ENCODE measurements at regions not wholly inside any gene's neighbourhood (a gene's known extent, or its start where the extent isn't known, plus 50 kb on each side); places are given as distances from the start of the nearest gene placed in this dataset.

DNA sequence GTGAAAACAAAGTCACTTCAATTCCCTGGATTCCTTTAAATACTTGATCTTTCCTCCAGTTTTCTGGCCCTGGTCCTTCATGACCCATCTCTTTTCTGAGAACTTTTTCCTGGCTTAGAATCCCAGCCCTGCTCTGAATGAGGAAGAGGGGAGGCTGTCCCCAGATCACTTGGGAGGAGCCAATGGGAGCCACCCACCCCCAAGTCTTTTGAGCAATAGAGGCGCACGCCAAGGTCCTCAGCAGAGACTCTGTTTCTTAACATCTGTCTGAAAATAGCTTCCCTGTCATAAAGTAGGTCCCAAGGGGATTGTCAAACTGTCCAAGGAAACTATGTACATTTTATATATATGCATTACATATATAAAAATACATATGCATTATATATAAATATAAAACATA lies 126.8 kb downstream of the ADRA2A start:
- no peak overlapping the region for H3K27ac Mint-ChIP-seq
- peaks cover 21% of the 10 kb centered on the region for H3K27me3 Mint-ChIP-seq
- no peak for TF ChIP-seq EZH2 (IDR thresholded peaks at IDR 0.05; ENCODE audit: borderline replicate concordance, insufficient read depth, low read depth, low read length, poor library complexity, severe bottlenecking)
- TF ChIP-seq CTCF (IDR thresholded peaks at IDR 0.05), result no peak
- Histone ChIP-seq H3K27me3 (replicated peaks in 1 of 4; ENCODE audit: control extremely low read depth in 1 of 4, control insufficient read depth in 3 of 4, insufficient read depth in 4 of 4, low read length in 3 of 4) (peaks cover 0 to 7% (median under 1%) of the 10 kb centered on the region in 4 experiments), H3K4me3 (ENCODE audit: control extremely low read depth in 1 of 5, extremely low read depth in 1 of 5, insufficient read depth in 1 of 5, low read depth in 2 of 5, low read length in 4 of 5) (no peak overlapping the region), H2AFZ (ENCODE audit: insufficient read depth, low read depth, low read length, poor library complexity, severe bottlenecking) (no peak overlapping the region), H3K79me2 (ENCODE audit: control insufficient read depth, insufficient read depth, low read length) (no peaks in the 10 kb centered on the region), H3K36me3 (replicated peaks in 1 of 2; ENCODE audit: control extremely low read depth in 1 of 2, control insufficient read depth in 1 of 2, extremely low read depth in 1 of 2, insufficient read depth in 2 of 2, low read length in 1 of 2) (no peaks in the 10 kb centered on the region), H3K9me3 (ENCODE audit: control extremely low read depth in 1 of 3, control insufficient read depth in 2 of 3, insufficient read depth in 1 of 3, low read length in 2 of 3) (no peaks in the 10 kb centered on the region), H3K9ac (ENCODE audit: low read length) (no peak overlapping the region), H3K4me1 (ENCODE audit: control insufficient read depth in 2 of 2, insufficient read depth in 2 of 2, low read length in 2 of 2) (no peaks in the 10 kb centered on the region), H4K20me1 (ENCODE audit: control insufficient read depth, insufficient read depth, low read length, poor library complexity, severe bottlenecking) (no peaks in the 10 kb centered on the region), H3K27ac (ENCODE audit: low read length in 2 of 2) (no peak overlapping the region), H3K4me2 (replicated peaks; ENCODE audit: low read depth, low read length, poor library complexity, severe bottlenecking) (no peak overlapping the region)
- DNase-seq (no peak), ATAC-seq (ENCODE audit: low read depth) (no peak)
- no peaks in the 10 kb centered on the region for H3K4me1 Mint-ChIP-seq
- no peak overlapping the region for H3K4me3 Mint-ChIP-seq
- ChIA-PET CTCF (no interaction called here), POLR2A (no interaction called here)
- no peaks in the 10 kb centered on the region for H3K9me3 Mint-ChIP-seq (ENCODE audit: insufficient read depth)
- WGBS (ENCODE audit: insufficient coverage), result no CpG with 5 or more reads among the region's 2 CpGs
- intact Hi-C loops (cut with micrococcal nuclease), result no loop called here

GRCh38 chr10:111204838-111205237 lies 128.0 kb downstream of the ADRA2A start:
- H3K9me3 ChIP-seq (ENCODE audit: control extremely low read depth in 1 of 3, control insufficient read depth in 2 of 3, insufficient read depth in 1 of 3, low read length in 2 of 3), result no peaks in the 10 kb centered on the region
- no peaks in the 10 kb centered on the region for H3K4me1 ChIP-seq (ENCODE audit: control insufficient read depth in 2 of 2, insufficient read depth in 2 of 2, low read length in 2 of 2)
- TF ChIP-seq CTCF (IDR thresholded peaks at IDR 0.05) (no peak), EZH2 (IDR thresholded peaks at IDR 0.05; ENCODE audit: borderline replicate concordance, insufficient read depth, low read depth, low read length, poor library complexity, severe bottlenecking) (no peak)
- Mint-ChIP-seq H3K27me3 (peaks cover 18% of the 10 kb centered on the region), H3K9me3 (ENCODE audit: insufficient read depth) (no peaks in the 10 kb centered on the region), H3K4me3 (no peak overlapping the region), H3K27ac (no peak overlapping the region), H3K4me1 (no peaks in the 10 kb centered on the region)
- H3K79me2 ChIP-seq (ENCODE audit: control insufficient read depth, insufficient read depth, low read length), result no peaks in the 10 kb centered on the region
- WGBS (ENCODE audit: insufficient coverage), result 75% methylated on average over 4 of the region's 5 CpGs
- ChIA-PET CTCF (no interaction called here), POLR2A (no interaction called here)
- no peak for ATAC-seq (ENCODE audit: low read depth)
- DNase-seq, result no peak
- no peak overlapping the region for H2AFZ ChIP-seq (ENCODE audit: insufficient read depth, low read depth, low read length, poor library complexity, severe bottlenecking)
- no peaks in the 10 kb centered on the region for H4K20me1 ChIP-seq (ENCODE audit: control insufficient read depth, insufficient read depth, low read length, poor library complexity, severe bottlenecking)
- no peak overlapping the region for H3K9ac ChIP-seq (ENCODE audit: low read length)
- peaks cover 0 to 7% (median 1%) of the 10 kb centered on the region in 4 experiments for H3K27me3 ChIP-seq (replicated peaks in 1 of 4; ENCODE audit: control extremely low read depth in 1 of 4, control insufficient read depth in 3 of 4, insufficient read depth in 4 of 4, low read length in 3 of 4)
- H3K27ac ChIP-seq (ENCODE audit: low read length in 2 of 2), result no peak overlapping the region
- H3K4me3 ChIP-seq (ENCODE audit: control extremely low read depth in 1 of 5, extremely low read depth in 1 of 5, insufficient read depth in 1 of 5, low read depth in 2 of 5, low read length in 4 of 5), result no peak overlapping the region
- intact Hi-C loops (cut with micrococcal nuclease), result loop anchor here (5.0 kb wide), 1 partner anchor 458 kb away; no protein-coding TSS in a partner anchor
- no peaks in the 10 kb centered on the region for H3K36me3 ChIP-seq (replicated peaks in 1 of 2; ENCODE audit: control extremely low read depth in 1 of 2, control insufficient read depth in 1 of 2, extremely low read depth in 1 of 2, insufficient read depth in 2 of 2, low read length in 1 of 2)
- no peak overlapping the region for H3K4me2 ChIP-seq (replicated peaks; ENCODE audit: low read depth, low read length, poor library complexity, severe bottlenecking)
